ENCODE measurements at regions not wholly inside any gene's neighbourhood (a gene's known extent, or its start where the extent isn't known, plus 50 kb on each side); places are given as distances from the start of the nearest gene placed in this dataset.

DNA sequence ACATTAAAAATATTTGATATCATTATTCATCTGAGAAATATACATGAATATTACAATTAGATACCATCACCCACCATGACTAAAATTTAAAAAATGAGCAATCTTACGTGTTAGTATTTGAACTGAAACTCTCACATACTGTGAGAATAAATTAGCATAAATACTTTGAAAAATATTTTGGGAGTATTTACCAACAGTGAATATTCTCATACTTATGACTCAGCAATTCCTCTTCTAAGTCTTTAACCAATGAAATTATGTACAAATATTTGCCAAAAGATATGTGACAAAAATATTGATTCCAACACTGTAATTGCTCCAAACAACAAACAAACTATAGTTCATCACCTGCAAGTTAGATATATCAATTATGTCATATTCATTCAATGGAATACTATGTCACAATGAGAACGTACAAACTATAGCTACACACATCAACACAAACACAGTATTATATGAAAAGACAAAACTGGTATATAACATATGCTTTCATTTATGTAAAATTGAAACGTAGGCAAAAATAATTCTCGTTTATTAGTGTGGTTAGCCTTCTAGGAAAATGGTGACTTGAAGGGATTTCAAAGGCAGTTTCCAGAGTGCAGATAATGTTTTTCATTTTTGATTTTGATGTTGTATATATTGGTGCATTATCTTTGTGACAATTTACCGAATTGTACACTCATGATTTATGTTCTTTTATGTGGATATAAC lies 742.2 kb downstream of the SLC16A7 start:
- Histone ChIP-seq H3K4me1 (ENCODE audit: control insufficient read depth, extremely low read depth, insufficient read depth, low read length) (no peaks in the 10 kb centered on the region), H3K9ac (ENCODE audit: insufficient read depth, low read length) (no peak overlapping the region), H3K4me3 (replicated peaks in 1 of 4; ENCODE audit: control extremely low read depth in 1 of 4, insufficient read depth in 1 of 4, low read depth in 3 of 4, low read length in 4 of 4) (no peak overlapping the region), H3K79me2 (ENCODE audit: control insufficient read depth, insufficient read depth, low read length) (no peaks in the 10 kb centered on the region), H3K4me2 (ENCODE audit: extremely low read depth, insufficient read depth, low read length) (no peak overlapping the region), H3K27ac (ENCODE audit: insufficient read depth, low read length) (no peak overlapping the region), H3K9me3 (ENCODE audit: control insufficient read depth, insufficient read depth, low read depth, low read length) (no peaks in the 10 kb centered on the region), H2AFZ (ENCODE audit: low read length) (no peak overlapping the region), H3K27me3 (ENCODE audit: control insufficient read depth, insufficient read depth, low read length) (no peaks in the 10 kb centered on the region), H4K20me1 (ENCODE audit: control insufficient read depth, extremely low read depth, insufficient read depth, low read length) (no peaks in the 10 kb centered on the region), H3K36me3 (ENCODE audit: control insufficient read depth, insufficient read depth, low read length) (no peaks in the 10 kb centered on the region)
- TF ChIP-seq, protein P1, sequence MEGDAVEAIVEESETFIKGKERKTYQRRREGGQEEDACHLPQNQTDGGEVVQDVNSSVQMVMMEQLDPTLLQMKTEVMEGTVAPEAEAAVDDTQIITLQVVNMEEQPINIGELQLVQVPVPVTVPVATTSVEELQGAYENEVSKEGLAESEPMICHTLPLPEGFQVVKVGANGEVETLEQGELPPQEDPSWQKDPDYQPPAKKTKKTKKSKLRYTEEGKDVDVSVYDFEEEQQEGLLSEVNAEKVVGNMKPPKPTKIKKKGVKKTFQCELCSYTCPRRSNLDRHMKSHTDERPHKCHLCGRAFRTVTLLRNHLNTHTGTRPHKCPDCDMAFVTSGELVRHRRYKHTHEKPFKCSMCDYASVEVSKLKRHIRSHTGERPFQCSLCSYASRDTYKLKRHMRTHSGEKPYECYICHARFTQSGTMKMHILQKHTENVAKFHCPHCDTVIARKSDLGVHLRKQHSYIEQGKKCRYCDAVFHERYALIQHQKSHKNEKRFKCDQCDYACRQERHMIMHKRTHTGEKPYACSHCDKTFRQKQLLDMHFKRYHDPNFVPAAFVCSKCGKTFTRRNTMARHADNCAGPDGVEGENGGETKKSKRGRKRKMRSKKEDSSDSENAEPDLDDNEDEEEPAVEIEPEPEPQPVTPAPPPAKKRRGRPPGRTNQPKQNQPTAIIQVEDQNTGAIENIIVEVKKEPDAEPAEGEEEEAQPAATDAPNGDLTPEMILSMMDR (conservative IDR thresholded peaks at IDR 0.05 in 1 of 2, IDR thresholded peaks at IDR 0.05 in 1 of 2; ENCODE audit: low read depth in 1 of 2, low read length in 2 of 2): no peak
- no peak for TF ChIP-seq EZH2 (IDR thresholded peaks at IDR 0.05; ENCODE audit: low read length, missing control alignments)
- no peak for DNase-seq (ENCODE audit: low read depth in 2 of 2)

DNA sequence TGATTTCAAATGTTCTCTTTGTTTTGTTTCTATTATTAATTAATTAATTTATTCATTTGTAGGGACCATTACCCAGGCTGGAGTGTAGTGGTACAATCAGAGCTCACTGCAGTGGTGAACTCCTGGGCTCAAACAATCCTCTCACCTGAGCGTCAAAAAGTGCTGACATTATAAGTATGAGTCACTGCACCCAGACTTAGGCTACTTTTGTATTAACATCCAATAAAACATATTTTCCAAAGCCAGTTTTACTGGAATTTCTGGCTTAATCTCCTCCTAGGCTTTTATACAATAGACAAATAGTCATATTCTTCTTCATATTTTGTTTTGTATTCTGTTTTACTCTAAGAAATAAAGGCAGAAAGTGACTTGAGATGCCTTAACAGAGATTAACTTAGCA lies 749.6 kb downstream of the SLC16A7 start:
- H3K9ac ChIP-seq (ENCODE audit: insufficient read depth, low read length): no peak overlapping the region
- H3K4me1 ChIP-seq (ENCODE audit: control insufficient read depth, extremely low read depth, insufficient read depth, low read length): no peaks in the 10 kb centered on the region
- H3K36me3 ChIP-seq (ENCODE audit: control insufficient read depth, insufficient read depth, low read length): no peaks in the 10 kb centered on the region
- no peaks in the 10 kb centered on the region for H3K9me3 ChIP-seq (ENCODE audit: control insufficient read depth, insufficient read depth, low read depth, low read length)
- DNase-seq (ENCODE audit: low read depth in 2 of 2): no peak
- no peak overlapping the region for H2AFZ ChIP-seq (ENCODE audit: low read length)
- H3K79me2 ChIP-seq (ENCODE audit: control insufficient read depth, insufficient read depth, low read length): no peaks in the 10 kb centered on the region
- H3K27ac ChIP-seq (ENCODE audit: insufficient read depth, low read length): no peak overlapping the region
- TF ChIP-seq, protein P1 (conservative IDR thresholded peaks at IDR 0.05 in 1 of 2, IDR thresholded peaks at IDR 0.05 in 1 of 2; ENCODE audit: low read depth in 1 of 2, low read length in 2 of 2): no peak
- no peak for TF ChIP-seq EZH2 (IDR thresholded peaks at IDR 0.05; ENCODE audit: low read length, missing control alignments)
- no peaks in the 10 kb centered on the region for H4K20me1 ChIP-seq (ENCODE audit: control insufficient read depth, extremely low read depth, insufficient read depth, low read length)
- H3K4me3 ChIP-seq (replicated peaks in 1 of 4; ENCODE audit: control extremely low read depth in 1 of 4, insufficient read depth in 1 of 4, low read depth in 3 of 4, low read length in 4 of 4): no peak overlapping the region
- H3K4me2 ChIP-seq (ENCODE audit: extremely low read depth, insufficient read depth, low read length): no peak overlapping the region
- H3K27me3 ChIP-seq (ENCODE audit: control insufficient read depth, insufficient read depth, low read length): no peaks in the 10 kb centered on the region

DNA sequence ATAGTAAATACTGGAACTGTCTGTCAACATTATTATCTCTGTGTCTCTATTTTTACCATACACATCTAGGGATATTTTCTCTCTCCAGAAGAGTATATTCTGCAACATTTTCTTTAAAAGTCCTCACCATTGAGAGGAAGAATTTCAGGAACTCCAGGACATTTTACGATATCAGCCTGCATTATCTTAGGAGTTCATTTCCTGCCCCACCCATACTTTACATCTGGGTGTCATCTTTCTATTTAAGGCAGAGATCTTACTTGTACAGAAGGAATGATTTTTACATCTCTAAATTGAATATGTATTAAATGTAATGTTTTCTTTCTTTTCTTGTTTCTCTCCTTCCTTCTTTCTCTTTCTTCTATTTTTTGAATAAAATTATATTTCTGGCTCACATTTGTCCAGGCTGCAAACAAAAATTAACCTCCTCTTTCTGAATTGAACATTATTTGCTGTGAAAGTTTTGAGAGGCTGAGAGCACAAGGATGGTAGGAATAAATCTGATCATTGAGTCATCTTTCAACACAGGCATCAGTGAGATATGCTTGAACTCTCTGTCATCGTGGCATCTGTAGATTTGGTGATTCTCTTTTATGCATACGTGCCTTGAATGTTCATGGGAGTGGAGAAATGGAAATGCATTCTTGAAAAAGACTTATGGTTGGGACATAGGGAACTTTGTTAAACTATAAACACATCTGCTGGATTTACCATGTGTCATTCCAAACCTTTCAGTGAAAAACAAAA lies 753.6 kb downstream of the SLC16A7 start:
- Histone ChIP-seq H4K20me1 (ENCODE audit: control insufficient read depth, extremely low read depth, insufficient read depth, low read length) (no peaks in the 10 kb centered on the region), H3K27ac (ENCODE audit: insufficient read depth, low read length) (no peak overlapping the region), H3K36me3 (ENCODE audit: control insufficient read depth, insufficient read depth, low read length) (no peaks in the 10 kb centered on the region), H3K4me2 (ENCODE audit: extremely low read depth, insufficient read depth, low read length) (no peak overlapping the region), H2AFZ (ENCODE audit: low read length) (no peak overlapping the region), H3K79me2 (ENCODE audit: control insufficient read depth, insufficient read depth, low read length) (no peaks in the 10 kb centered on the region), H3K9me3 (ENCODE audit: control insufficient read depth, insufficient read depth, low read depth, low read length) (no peaks in the 10 kb centered on the region), H3K4me3 (replicated peaks in 1 of 4; ENCODE audit: control extremely low read depth in 1 of 4, insufficient read depth in 1 of 4, low read depth in 3 of 4, low read length in 4 of 4) (no peak overlapping the region), H3K9ac (ENCODE audit: insufficient read depth, low read length) (no peak overlapping the region), H3K4me1 (ENCODE audit: control insufficient read depth, extremely low read depth, insufficient read depth, low read length) (no peaks in the 10 kb centered on the region), H3K27me3 (ENCODE audit: control insufficient read depth, insufficient read depth, low read length) (no peaks in the 10 kb centered on the region)
- no peak for DNase-seq (ENCODE audit: low read depth in 2 of 2)
- TF ChIP-seq, protein P1 (conservative IDR thresholded peaks at IDR 0.05 in 1 of 2, IDR thresholded peaks at IDR 0.05 in 1 of 2; ENCODE audit: low read depth in 1 of 2, low read length in 2 of 2): no peak
- TF ChIP-seq EZH2 (IDR thresholded peaks at IDR 0.05; ENCODE audit: low read length, missing control alignments): no peak

Data from fibroblast of lung (primary cell).